ENCODE measurements at regions not wholly inside any gene's neighbourhood (a gene's known extent, or its start where the extent isn't known, plus 50 kb on each side); places are given as distances from the start of the nearest gene placed in this dataset.

GRCh38 chr18:13999231-13999630 lies 83.9 kb upstream of the MC2R start:
- Histone ChIP-seq H2AFZ (ENCODE audit: low read depth) (no peak overlapping the region), H3K4me1 (ENCODE audit: control insufficient read depth in 1 of 2, insufficient read depth in 2 of 2, low read depth in 1 of 2, low read length in 1 of 2) (no peaks in the 10 kb centered on the region), H3K27me3 (ENCODE audit: insufficient read depth) (no peaks in the 10 kb centered on the region), H3K9me3 (no peaks in the 10 kb centered on the region), H3K9me2 (no peaks in the 10 kb centered on the region), H3K79me2 (ENCODE audit: insufficient read depth) (no peaks in the 10 kb centered on the region), H3K4me3 (ENCODE audit: low read depth in 2 of 2, low read length in 1 of 2) (no peak overlapping the region), H4K20me1 (ENCODE audit: insufficient read depth) (no peaks in the 10 kb centered on the region), H3K36me3 (replicated peaks in 1 of 2; ENCODE audit: control insufficient read depth in 1 of 2, insufficient read depth in 2 of 2, low read length in 1 of 2) (no peaks in the 10 kb centered on the region), H3K9ac (no peak overlapping the region), H3K27ac (ENCODE audit: low read depth in 2 of 2, low read length in 1 of 2) (no peak overlapping the region), H3K4me2 (no peak overlapping the region), H3F3A (replicated peaks; ENCODE audit: insufficient read depth) (no peaks in the 10 kb centered on the region)
- TF ChIP-seq MXI1 (IDR thresholded peaks at IDR 0.05; ENCODE audit: low read depth, low read length) = no peak
- no peak for TF ChIP-seq TEAD4 (IDR thresholded peaks at IDR 0.05; ENCODE audit: borderline replicate concordance, insufficient read depth)
- no peak for TF ChIP-seq REST (IDR thresholded peaks at IDR 0.05; ENCODE audit: low read depth, low read length)
- no peak for TF ChIP-seq TAF1 (IDR thresholded peaks at IDR 0.05; ENCODE audit: borderline replicate concordance, low read depth, low read length)
- no peak for TF ChIP-seq RAD21 (IDR thresholded peaks at IDR 0.05; ENCODE audit: low read length)
- no peak for TF ChIP-seq MAX (IDR thresholded peaks at IDR 0.05; ENCODE audit: low read depth)
- TF ChIP-seq, protein P1, sequence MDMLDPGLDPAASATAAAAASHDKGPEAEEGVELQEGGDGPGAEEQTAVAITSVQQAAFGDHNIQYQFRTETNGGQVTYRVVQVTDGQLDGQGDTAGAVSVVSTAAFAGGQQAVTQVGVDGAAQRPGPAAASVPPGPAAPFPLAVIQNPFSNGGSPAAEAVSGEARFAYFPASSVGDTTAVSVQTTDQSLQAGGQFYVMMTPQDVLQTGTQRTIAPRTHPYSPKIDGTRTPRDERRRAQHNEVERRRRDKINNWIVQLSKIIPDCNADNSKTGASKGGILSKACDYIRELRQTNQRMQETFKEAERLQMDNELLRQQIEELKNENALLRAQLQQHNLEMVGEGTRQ (IDR thresholded peaks at IDR 0.05; ENCODE audit: borderline replicate concordance, low read depth, low read length) = no peak
- TF ChIP-seq MEF2A (IDR thresholded peaks at IDR 0.05; ENCODE audit: borderline replicate concordance, low read depth) = no peak
- no peak for TF ChIP-seq FOSL2 (IDR thresholded peaks at IDR 0.05; ENCODE audit: borderline replicate concordance, low read depth)
- TF ChIP-seq, protein P2, sequence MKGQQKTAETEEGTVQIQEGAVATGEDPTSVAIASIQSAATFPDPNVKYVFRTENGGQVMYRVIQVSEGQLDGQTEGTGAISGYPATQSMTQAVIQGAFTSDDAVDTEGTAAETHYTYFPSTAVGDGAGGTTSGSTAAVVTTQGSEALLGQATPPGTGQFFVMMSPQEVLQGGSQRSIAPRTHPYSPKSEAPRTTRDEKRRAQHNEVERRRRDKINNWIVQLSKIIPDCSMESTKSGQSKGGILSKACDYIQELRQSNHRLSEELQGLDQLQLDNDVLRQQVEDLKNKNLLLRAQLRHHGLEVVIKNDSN (IDR thresholded peaks at IDR 0.05; ENCODE audit: borderline replicate concordance, low read depth) = no peak
- TF ChIP-seq EZH2phosphoT487 (IDR thresholded peaks at IDR 0.05; ENCODE audit: borderline replicate concordance, low read depth) = no peak
- TF ChIP-seq CTCF (IDR thresholded peaks at IDR 0.05) = no peak
- TF ChIP-seq RCOR1 (IDR thresholded peaks at IDR 0.05; ENCODE audit: low read length) = no peak
- TF ChIP-seq GATA2 (CRISPR knock-in tag; IDR thresholded peaks at IDR 0.05) = no peak
- ChIA-PET CTCF (interaction anchor here (1.2 to 1.3 kb wide), 2 partner anchors 87 to 186 kb away, joined by 3 to 4 read pairs; no protein-coding TSS in a partner anchor), POLR2A (no interaction called here)
- no peak for DNase-seq
- WGBS (ENCODE audit: low lambda C conversion rate) = 2% methylated on average over 5 of the region's 5 CpGs

Measured in SK-N-SH (cell line).